Jurkat, Clone E6-1 (cell line): ENCODE measurements at regions not wholly inside any gene's neighbourhood (a gene's known extent, or its start where the extent isn't known, plus 50 kb on each side); places are given as distances from the start of the nearest gene placed in this dataset.

Source experiments
- DNase-seq: peaks from one replicate; pipeline ENCODE4 v3.0.0-alpha.2; 2011; ENCODE audit warnings: low read depth, low spot score
- H3K4me3 ChIP-seq: 2 replicates; pipeline ENCODE4 v1.5.1; 2011; ENCODE audit warnings: mild to moderate bottlenecking, low read length, control low read depth, moderate library complexity

GRCh38 chr2:158011055-158011771 lies 90.5 kb upstream of the UPP2 start:
- no peak for DNase-seq
- H3K4me3 ChIP-seq, result no peak overlapping the region

- DNase-seq, result no peak
- H3K4me3 ChIP-seq, result no peak overlapping the region
Measured at GRCh38 chr2:158009399-158009798, 92.3 kb upstream of the UPP2 start.

GRCh38 chr2:158006961-158007719 lies 94.5 kb upstream of the UPP2 start:
- no peak overlapping the region for H3K4me3 ChIP-seq
- DNase-seq, result no peak

- no peak overlapping the region for H3K4me3 ChIP-seq
- no peak for DNase-seq
Measured at GRCh38 chr2:158004126-158004764, 97.4 kb upstream of the UPP2 start.

- H3K4me3 ChIP-seq, result no peak overlapping the region
- DNase-seq, result no peak
Measured at GRCh38 chr2:158002079-158002478, 99.6 kb upstream of the UPP2 start.

GRCh38 chr2:157996799-157997198 lies 104.9 kb upstream of the UPP2 start:
- H3K4me3 ChIP-seq, result no peak overlapping the region
- DNase-seq, result no peak

GRCh38 chr2:157995117-157995516 lies 106.6 kb upstream of the UPP2 start:
- no peak for DNase-seq
- no peak overlapping the region for H3K4me3 ChIP-seq

- H3K4me3 ChIP-seq, result no peak overlapping the region
- no peak for DNase-seq
Measured at GRCh38 chr2:157991932-157992331, 109.7 kb upstream of the UPP2 start.

DNA sequence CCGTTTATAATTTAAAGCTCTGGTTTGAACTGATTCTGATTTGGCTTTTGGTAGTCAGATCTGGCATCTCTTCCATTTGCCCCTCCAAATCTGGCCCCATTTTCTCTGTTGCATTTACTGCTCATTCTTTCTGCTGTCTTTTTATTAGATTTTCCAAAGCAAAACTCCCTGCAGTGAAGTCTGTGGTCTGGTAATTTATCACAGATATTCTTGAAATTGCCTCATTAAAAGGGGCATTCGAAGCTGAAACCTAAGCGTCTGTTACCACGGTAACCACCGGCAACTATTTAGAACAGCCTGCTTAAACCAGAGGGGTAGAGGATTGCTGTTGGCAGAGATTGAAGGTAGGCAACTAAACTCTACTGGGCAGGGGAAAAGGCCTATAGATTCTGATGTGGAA lies 111.5 kb upstream of the UPP2 start:
- no peak for DNase-seq
- H3K4me3 ChIP-seq, result no peak overlapping the region

DNA sequence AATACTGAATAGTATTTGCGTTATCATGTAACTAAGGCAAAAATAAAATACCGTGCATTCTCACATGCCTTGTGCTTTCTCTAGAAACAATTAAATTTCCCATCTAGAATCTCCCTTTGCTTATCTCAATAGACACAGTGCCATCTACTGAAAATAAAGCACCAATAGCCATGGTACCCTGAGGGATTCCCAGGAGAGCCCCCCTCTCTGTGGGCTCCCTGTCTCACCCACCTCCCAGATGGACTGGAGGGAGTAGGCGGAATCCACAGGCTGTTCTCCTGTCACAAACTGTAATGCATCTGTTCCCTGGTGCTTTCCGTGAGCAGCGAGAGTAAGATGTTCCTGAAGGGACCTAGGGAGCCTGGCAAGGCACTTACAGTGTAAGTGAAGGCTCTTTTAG lies 112.4 kb upstream of the UPP2 start:
- H3K4me3 ChIP-seq, result no peak overlapping the region
- no peak for DNase-seq

GRCh38 chr2:157986761-157987160 lies 110.6 kb upstream of the ACVR1 start:
- no peak overlapping the region for H3K4me3 ChIP-seq
- DNase-seq, result no peak

GRCh38 chr2:157984866-157985265 lies 108.7 kb upstream of the ACVR1 start:
- H3K4me3 ChIP-seq, result no peak overlapping the region
- no peak for DNase-seq

- H3K4me3 ChIP-seq, result no peak overlapping the region
- no peak for DNase-seq
Measured at GRCh38 chr2:157980020-157980419, 103.9 kb upstream of the ACVR1 start.

DNA sequence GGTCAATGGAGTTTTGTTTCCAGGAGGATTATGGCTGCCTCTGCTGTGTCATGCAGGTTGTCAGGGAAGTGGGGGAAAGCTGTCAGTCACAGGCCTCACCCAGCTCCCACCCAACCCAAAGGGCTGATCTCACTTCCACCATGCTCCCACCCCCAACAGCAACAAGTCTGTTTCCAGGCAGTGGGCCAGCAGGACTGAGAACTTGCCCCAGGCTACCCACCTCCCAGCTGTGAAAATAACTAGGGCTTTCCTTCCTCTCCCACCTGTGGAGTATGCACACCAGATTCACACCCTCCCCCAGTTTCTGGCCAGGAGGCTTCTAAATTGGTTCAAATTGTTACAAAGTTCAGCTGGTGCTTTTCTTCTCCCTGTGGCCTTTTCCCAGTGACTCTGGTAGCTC lies 95.6 kb upstream of the ACVR1 start:
- no peak for DNase-seq
- no peak overlapping the region for H3K4me3 ChIP-seq

DNA sequence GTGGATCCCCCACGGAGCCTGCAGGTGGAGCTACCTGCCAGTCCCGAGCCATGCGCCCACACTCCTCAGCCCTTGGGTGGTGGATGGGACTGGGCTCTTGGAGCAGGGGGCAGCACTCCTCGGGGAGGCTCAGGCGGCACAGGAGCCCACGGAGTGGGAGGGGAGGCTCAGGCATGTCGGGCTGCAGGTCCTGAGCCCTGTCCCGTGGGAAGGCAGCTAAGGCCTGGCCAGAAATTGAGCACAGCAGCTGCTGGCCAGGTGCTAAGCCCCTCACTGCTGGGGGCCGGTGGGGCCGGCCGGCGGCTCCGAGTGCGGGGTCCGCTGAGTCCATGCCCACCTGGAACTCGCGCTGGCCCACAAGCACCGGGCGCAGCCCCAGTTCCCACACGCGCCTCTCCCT lies 91.7 kb upstream of the ACVR1 start:
- DNase-seq, result no peak
- H3K4me3 ChIP-seq, result no peak overlapping the region

GRCh38 chr2:157959249-157959648 lies 83.1 kb upstream of the ACVR1 start:
- no peak for DNase-seq
- H3K4me3 ChIP-seq, result no peak overlapping the region

DNA sequence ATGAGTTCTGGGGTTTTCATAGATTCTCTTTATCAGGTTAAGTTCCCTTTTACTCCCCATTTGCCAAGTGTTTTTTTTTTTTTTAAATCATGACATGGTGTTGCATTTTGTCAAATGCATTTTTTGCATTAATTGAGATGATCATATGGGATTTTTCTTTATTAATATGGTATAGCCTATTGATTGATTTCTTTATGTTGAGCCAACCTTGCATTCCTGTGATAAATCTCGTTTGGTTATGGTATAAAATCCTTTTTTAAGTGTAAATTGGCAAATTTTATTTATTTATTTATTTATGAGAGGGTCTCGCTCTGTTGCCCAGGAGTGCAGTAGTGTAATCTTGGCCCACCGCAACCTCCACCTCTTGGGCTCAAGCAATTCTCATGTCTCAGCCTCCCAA lies 81.5 kb upstream of the ACVR1 start:
- H3K4me3 ChIP-seq, result no peak overlapping the region
- no peak for DNase-seq

DNA sequence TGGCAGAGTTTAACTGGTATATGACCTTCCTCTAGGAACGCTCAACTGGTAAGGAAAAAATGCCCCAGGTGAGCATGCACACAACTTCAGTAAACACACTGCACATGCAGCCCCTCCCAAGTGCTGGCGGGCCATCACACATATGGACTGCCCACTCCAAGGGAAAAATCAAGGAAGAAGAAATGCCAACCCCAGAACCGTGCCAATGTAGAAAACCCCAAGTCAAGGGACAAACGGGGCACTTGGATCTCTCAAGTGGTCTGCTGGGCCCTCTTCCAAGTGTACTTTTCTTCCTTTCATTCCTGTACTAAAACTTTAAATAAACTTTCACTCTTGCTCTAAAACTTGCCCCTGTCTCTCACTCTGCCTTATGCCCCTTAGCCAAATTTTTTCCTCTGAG lies 76.4 kb upstream of the ACVR1 start:
- DNase-seq, result no peak

DNA sequence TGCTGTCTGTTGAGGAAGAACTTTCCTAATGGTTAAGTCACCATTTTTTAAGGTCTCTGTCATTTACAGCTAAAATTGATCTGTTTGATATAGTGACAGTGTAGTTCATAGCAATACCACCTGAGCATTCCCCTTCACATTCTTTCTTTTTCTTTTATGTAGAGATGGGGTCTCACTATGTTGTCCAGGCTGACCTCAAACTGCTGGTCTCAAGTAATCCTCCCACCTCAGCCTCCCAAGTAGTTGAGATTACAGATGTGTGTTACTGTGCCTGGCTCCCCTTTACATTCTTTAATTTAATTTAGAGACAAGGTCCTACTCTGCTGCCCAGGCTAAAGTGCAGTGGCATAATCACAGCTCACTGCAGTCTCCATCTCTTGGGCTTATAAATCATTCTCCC lies 72.7 kb upstream of the ACVR1 start:
- no peak overlapping the region for H3K4me3 ChIP-seq
- no peak for DNase-seq

More for the DNA sequence above, 76.4 kb upstream of the ACVR1 start:
- no peak overlapping the region for H3K4me3 ChIP-seq

GRCh38 chr2:157946919-157947557 lies 70.9 kb upstream of the ACVR1 start:
- DNase-seq, result no peak
- H3K4me3 ChIP-seq, result no peak overlapping the region
